HG02588 (cell line): ENCODE measurements at regions not wholly inside any gene's neighbourhood (a gene's known extent, or its start where the extent isn't known, plus 50 kb on each side); places are given as distances from the start of the nearest gene placed in this dataset.

Source experiments
- ATAC-seq: cut with Tn5 transposase; IDR thresholded peaks from one replicate; pipeline ENCODE4 v1.9.1; 2021; ENCODE audit warnings: mild to moderate bottlenecking, moderate library complexity; ENCODE audit not compliant: unreplicated experiment

DNA sequence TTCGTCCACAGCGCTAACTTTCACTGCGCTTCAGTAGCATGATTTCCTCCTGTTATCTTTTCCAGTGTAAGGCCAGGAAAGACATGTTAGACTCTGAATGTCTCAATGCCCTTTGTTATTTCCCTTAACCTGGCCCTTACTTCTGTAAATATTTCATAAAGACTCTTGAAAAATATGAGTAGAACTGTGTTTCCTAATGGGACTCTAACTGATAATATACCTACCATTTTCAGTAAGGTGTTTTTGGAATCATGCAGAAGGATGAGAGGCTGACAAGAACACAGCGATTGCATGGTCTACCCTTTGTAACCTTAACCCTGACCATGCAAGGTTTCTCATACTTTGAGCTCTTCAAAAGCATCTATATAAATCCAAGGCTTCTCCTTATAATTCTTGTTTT is 550.1 kb downstream of the SLITRK6 start:
- no peak for ATAC-seq

DNA sequence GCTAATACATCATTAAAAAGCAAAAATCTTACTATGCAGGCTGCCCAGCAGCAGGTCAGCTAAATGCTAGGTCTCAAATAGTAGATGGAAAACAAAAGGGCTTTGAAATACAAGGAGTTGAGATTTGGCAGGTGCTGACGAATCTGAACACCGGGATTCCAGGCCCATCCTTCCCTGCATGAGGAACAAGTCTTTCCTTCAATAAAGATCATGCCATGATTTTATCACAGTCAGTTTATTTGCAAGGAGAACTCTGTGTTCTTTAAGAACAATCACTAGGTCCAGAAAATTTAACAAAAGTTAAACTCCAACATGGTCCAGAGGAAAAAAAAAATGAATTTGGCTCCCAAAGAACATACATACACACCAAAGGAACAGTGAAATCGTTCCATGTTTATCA is 551.4 kb downstream of the SLITRK6 start:
- no peak for ATAC-seq

DNA sequence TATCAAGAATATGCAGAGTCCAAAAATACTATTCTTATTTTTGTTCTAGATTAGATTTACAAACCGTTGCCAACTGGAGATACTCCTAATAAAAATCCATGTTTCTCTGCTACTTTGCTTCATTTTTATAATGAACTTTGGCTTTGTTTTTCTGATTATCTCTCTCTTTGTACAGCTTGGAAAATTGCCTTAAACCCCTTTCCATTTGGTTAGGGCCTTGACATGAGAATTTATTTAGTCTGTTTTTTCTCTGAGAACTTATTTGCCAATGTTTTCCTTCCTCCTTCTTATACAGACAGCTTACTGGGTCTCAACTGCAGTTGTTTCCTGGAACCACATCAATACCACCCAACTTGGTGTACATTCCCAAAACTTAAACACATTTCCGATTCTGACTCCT is 555.4 kb downstream of the SLITRK6 start:
- ATAC-seq = no peak

DNA sequence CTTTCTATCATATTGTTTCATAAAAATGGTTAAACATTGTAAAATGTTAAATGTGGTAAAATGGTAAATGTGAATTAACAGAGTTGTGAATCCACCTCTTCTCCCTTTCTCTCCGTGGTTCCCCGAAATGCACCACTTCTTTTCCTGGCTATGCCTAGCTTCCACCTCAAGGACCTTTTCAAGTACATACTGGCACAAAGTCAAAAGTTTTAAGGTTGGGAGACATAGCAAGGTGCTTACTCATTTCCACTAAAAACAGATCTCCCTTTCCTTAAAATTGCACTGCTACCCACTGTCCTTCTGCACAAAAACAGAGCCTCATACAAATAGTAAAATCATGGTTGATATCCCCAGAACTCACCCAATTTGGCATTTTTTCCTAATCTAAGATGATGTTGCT is 558.2 kb downstream of the SLITRK6 start:
- no peak for ATAC-seq

DNA sequence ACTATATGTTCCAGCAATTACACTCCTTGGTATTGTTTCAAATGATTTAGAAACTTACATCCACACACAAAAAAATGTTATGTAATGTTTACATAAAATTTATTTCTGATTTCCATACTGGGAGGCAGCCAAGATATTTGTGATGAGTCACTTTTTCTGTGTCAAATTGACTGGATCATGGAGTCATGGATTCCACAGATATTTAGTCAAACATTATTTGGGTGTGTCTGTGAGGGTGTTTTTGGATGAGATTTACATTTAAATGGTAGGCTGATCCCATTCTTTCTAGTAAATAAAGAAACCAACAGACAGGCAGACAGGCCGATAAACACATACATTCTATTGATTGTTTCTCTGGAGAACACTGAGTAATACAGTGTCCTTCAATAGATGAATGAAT is 562.8 kb downstream of the SLITRK6 start:
- no peak for ATAC-seq

DNA sequence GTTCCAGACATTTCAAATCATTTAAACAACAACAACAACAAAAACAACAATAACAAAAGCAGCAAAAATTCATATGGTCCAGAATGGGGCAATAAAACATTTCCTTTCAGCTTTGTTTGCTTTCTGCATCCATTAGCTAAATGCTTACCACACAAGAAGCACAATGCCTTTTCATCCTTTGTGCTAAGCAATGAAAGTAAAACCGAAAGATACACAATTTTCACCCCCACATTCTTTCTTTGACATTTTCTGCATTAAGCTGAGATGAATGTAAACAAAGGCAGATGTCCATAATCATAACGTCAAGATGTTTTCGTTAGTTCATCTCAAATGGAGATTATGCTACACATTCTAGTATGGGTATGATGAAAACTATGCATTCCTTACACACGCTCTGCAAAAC is 568.5 kb downstream of the SLITRK6 start:
- ATAC-seq = no peak

DNA sequence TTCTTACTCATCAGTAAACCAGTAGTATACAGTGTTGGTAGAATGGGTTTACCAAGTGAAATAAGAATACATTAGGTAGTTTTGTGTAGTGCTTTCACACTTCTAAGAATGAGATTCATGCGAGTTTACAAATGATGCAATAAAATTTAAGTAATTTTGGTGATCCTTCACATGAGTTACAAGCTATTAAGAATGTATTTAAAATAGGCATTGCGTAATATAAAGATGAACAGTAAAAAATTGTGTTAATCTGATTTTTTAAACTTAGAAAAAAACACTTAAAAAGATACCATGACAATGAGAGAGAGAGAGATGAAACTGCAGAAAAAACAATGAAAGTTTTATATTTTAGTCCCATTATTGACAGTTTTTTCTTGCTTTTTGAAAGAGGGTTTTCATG is 570.5 kb downstream of the SLITRK6 start:
- no peak for ATAC-seq

DNA sequence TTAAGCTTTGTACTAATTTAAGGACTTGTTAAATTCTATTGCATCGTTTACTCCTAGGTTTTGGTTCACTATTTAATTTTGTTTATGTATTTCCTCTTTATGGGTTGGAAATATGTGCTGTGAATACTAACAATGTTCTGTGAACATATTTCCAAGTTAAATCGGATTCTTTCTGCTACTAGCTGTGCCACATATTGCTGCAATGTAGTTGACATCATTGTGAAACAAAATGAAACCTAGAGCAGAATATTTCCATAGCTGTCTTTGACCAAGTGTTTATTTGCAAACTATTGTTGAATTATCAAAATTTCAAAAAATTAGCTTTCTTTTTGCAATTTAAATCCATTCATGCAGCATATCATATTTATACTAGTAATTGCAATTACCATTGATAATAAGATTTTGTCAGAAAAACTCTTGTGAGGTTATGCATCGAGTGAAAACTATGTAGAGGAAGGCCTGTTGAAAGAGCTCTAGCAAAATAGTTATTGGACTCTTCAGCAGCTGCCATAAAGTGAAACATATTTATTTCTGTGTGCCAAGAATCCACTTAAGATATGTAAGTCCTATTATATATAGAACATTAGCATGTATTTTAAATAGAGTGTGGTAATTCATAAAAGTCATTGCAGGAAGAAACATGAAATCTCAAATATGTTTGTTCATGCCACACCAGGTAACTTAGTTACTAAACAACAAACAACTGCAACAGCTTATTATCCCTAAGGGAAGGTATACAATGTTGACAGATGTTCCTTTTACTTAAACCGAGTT is 575.1 kb downstream of the SLITRK6 start:
- ATAC-seq = no peak

DNA sequence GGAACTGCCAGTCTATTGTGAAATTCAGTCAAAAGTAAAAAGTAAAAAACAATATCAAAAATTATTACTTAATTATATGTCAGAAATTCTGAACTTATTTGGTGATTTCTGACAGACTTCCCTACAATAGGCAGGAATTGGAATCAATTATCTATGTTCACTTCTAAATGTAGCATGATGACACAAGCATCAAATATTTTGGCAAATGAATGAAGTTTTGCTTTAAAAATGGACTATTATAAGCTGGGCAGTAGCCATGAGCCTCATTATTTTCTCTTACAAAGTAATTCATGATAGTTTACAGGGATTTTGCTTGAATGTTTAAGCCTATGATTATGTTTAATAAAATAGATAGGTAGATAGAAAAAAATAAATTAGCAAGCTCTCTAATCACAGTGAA is 582.6 kb downstream of the SLITRK6 start:
- no peak for ATAC-seq

DNA sequence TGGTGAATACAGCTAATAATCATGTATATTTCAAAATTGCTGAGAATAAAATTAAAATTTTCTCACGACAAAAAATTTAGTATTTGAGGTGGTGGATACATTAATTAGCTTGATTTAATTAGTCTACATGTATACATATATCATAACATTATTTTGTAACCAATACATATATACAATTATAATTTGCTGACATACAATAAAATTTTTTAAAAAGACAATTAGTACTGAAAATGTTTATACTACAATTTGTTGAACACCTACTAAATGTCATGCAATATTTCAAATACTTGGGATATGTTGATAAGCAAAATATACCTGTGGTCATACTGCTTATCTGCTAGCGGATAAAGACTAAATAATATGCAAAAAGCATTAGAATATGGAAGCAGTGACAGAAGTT is 586.5 kb downstream of the SLITRK6 start:
- no peak for ATAC-seq

DNA sequence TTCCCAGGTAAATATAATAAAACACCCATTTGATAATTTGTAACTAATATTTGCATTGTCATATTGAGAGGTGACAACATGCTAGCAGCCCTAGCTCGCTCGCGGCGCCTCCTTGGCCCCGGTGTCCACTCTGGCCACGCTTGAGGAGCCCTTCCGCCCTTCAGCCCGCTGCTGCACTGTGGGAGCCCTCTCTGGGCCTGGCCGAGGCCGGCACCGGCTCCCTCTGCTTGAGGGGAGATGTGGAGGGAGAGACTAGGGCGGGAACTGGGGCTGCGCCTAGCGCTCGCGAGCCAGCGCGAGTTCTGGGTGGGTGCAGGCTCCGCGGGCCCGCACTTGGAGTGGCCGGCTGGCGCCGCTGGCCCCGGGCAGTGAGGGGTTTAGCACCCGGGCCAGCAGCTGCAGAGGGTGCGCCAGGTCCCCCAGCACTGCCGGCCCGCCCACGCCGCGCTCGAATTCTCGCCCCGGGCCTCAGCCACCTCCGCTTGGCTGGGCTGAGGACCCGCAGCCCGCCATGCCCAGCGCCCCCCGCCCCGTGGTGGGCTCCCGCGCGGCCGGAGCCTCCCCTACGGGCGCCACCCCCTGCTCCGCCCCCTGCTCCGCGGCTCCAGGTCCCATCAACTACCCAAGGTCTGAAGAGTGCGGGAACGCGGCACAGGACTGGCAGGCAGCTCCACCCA is 594.4 kb downstream of the SLITRK6 start:
- no peak for ATAC-seq

DNA sequence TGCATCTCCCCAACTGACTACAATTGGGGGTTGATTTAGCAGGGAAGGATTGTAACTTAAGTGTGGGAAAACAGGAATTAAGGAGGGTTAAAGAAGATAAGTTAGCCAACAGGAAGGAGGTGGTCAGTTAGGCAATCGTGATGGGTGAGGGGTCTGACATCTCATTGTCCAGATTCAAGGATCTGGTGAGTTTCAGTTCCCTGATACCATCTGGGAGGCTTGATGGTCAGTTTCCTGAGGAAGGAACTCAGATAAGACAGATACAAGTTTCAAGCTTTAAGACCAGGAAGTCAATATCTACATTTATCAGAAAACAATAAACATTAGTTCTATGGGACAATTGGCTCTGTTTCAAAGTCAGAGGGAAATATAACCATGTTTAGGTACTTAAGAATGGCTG is 601.8 kb downstream of the SLITRK6 start:
- no peak for ATAC-seq

DNA sequence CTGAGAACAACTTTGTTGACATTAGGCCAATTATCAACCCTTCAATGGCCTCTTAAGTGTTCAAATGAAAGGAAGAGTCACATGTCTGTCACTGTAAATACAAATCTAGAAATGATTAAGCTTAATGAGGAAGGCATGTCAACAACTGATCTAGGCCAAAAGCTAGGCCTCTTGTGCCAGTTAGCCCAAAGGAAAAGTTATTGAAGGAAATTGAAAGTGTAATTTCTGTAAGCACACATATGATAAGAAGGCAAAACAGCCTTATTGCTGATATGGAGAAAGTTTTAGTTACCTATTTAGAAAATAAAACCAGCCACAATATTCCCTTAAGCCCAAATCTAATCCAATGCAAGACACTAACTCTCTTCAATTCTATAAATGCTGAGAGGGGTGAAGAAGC is 604.7 kb downstream of the SLITRK6 start:
- ATAC-seq = no peak

DNA sequence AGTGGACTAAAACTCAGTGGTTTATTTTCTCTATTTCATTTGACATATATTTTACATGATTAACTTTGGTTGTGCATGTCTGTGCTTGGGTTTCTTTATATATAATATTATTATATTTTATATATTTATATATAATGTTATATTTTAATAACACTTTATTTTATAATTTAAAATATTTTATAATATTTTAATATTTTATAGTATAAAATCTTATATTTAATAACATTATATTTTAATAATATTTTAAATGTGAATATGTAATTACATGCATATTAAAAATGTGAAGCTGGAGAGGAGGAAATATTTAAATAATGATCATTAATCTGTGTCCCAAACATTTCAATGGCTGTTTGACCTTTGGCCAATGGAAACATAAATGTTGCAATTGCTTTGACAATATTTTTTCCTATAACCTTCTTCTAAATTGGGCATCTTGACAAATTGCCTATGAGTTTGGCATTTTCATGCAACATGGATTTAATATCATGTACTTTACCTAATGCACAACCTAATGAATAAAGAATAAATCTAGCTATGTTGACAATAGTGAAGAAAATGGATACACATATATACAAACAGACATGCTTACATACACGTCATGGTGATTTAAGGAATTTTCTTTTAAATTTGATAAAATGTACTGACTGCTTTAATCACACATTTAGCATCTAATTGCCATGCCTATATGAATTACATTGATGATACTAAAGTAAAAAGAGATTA is 607.1 kb downstream of the SLITRK6 start:
- no peak for ATAC-seq

DNA sequence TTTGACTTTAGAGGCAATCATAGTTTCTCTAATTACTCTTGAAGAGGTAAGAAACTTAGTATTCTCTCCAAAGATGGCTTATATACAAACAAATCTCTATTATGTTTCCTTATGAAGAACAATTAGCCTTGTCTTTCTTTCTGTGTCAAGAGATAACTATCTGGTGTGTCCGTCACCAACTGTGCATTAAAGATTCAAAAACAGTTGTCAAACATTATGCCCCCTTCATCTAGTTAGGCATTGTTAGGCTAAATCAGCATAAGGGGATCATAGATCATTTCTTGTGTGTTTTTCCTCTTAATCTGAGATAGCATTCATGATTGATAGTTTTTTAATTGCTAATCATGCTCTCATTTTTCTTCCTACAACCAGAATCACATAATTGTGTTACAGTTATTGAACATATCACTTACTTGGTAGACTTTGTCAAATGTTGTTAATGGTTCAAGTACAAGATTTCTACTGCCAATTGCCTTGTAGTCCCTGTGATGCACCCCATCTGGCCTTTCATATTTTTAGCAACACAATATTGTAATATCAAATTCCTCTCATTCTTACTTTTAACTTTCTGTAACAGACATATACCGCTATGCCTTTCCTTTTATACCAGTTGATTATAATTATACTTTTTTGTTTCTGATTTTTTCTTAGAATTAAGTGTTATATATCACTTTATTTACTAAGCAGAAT is 612.7 kb downstream of the SLITRK6 start:
- ATAC-seq = no peak

DNA sequence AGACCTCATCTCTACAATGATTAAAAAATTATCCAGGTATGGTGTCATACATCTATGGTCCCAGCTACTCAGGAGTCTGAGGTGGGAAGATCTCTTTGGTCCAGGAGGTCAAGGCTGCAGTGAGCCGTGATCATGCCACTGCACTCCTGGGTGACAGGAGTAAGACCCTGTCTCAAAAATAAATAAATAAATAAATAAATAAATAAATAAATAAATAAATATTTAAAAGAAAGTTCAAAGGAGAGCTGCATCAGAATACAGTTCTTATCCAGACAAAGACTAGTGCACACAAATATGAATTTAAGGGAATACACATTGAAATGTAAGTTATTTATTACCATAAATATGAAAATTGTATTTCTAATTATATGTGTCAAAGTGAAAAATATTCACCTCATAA is 624.9 kb downstream of the SLITRK6 start:
- no peak for ATAC-seq

DNA sequence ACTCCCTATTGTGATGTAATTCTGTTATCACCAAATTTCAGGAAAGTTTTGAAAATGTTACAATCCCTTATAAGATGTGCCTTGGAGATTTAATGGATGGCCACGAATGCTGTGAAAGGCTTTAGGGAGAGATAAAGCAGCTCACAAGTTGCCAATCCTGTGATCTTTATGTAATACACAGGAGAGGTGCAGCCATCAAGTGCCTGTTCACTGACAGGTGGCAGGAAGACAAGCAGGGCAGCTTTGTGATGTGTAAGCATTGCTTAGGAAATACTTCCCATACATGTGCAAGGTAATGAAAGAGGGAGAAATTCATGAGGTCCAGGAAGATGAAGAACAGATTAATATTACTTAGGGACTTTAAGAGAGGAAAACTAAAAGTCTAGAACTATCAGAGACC is 628.8 kb downstream of the SLITRK6 start:
- ATAC-seq = no peak

DNA sequence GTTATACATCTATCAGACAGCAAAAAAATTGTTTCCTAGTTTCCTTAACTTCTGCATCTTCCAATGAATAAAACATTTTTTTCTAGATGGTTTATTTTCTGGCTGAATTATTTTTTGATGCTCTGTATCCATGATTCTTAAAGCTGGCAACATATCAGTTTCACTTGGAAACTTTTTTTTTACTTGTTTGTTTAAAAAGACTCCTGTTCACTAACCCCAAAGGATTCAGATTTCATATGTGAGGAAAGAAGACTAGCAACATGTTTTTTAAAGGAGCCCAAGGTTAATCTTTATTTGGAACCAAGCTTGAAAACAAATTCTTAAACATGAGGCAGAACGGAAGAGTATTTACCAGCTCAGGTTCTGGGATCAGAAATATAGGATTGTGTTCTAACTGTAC is 632.3 kb downstream of the SLITRK6 start:
- no peak for ATAC-seq

DNA sequence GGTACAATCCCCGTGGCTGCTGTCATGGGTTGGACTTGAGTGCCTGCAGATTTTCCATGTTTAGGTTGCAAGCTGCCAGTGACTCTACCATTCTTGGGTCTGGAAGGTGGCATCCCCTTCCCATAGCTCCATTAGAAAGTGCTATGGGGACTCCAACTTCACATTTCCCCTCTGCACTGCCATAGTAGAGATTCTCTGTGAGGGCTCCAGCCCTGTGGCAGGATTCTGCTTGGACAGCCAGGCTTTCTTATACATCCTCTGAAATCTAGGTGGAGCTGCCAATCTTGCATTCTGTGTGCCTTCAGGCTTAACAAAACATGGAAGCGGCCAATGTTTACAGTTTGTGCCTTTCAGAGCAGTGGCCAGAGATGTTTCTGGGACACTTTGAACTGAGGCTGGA is 636.2 kb downstream of the SLITRK6 start:
- ATAC-seq = no peak

DNA sequence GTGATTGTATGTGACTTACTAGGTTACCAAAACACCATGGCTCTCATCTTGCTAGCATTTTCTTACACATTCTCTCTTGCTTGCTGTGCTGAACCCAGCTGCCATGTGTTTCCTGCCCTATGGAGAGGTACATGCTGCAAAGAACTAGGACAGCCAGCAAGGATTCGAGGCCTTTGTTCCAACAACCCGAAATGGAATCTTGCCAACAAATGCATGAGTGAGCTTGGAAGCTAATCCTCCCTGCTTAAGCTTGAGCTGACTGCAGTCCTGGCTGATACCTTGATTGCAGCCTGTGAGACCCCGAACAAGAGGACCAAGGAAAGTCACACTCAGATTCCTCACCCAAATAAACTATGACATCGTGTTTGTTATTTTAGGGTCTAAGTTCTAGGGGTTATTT is 651.2 kb downstream of the SLITRK6 start:
- no peak for ATAC-seq

DNA sequence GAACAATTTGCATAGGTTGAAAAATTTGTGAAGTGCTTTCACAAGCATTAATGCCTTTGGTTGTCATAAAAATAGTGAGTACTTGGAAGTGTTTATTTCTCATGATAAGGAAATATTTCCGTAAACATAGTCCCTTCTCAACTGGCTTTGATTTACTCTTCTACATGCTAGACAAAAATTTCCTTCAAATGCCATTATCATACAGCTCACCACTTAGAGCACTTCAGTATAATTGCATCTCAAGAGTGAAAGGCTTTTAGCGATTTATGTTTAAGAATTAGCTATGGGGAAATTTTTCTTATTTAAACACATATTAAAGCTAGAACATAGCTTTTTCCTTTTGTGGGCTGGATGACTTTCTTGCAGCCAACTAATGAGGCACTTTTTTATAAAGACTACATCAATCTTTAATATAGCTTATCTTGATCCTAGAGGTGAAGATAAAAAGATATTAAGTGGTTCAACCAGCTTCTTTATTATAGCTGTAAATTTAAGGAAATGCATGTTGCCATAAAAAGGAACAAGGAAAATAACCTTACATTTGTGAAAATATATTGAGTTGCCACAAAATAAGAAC is 656.8 kb downstream of the SLITRK6 start:
- ATAC-seq = no peak
